GM18909 (cell line): ENCODE measurements at regions not wholly inside any gene's neighbourhood (a gene's known extent, or its start where the extent isn't known, plus 50 kb on each side); places are given as distances from the start of the nearest gene placed in this dataset.
"Not testable (repeated sequence)": the region's sequence is repeated elsewhere in the genome, so short reads cannot be mapped to it uniquely, and the experiment has no call there.

Source experiments
- ATAC-seq: cut with Tn5 transposase; IDR thresholded peaks from one replicate; pipeline ENCODE4 v1.9.1; 2021; ENCODE audit warnings: mild to moderate bottlenecking; ENCODE audit not compliant: unreplicated experiment, poor library complexity

- no peak for ATAC-seq
Measured at GRCh38 chr13:69649063-69649392, 458.6 kb upstream of the ATXN8OS start.

DNA sequence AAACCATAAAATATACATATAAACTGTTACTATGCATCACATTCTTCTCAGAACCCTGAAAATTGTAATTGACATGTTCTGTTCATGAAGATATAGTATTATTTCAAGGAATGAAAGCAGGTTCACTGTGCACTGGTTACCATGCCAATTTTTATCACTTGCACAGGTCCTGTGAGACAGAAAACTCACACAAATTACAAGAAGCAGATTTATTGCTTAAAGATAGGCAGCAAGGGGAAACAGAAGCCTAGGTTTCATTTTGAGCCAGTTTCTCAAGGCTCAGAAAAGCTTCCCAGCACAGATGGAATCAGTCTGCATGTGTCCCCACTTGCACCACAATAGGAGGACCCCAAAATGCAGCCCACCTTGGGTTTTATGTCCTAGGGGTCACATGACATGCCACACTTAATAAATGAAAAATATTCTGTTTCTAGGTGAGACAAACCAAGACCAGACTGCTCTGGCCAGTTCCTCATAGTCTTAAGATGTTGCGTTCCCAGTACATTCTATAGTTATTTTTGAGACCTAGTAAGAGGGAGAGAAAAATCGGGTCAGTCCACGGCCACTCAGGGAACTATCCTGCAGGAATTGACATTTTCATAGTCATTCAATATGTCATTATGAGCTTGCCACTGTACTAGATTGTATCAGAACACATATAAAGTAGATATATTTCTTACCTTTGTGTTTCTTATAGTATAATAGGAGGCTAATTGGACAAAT lies 459.1 kb upstream of the ATXN8OS start:
- ATAC-seq = no peak

GRCh38 chr13:69644447-69644846 lies 463.2 kb upstream of the ATXN8OS start:
- no peak for ATAC-seq

DNA sequence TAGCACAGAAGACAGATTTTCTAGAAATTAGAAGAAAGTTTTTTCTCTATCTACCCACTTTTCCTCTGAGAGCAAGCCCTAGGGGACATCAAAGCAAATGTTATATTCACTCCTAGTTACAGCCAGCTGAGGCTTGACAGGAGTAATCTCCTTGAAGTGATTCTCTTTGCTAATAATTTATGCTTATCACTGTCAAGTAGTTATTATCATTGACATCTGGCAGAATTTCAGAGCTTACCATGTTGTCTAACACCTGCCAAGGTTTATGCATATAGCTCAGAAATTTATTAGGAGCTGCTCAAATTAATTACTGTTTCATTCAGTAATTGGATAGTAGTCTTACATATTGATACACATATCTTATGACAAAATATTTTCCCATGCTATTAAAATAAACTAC lies 465.9 kb upstream of the ATXN8OS start:
- ATAC-seq = no peak

- ATAC-seq = no peak
Measured at GRCh38 chr13:69633044-69633443, 474.6 kb upstream of the ATXN8OS start.

GRCh38 chr13:69623973-69624372 lies 483.7 kb upstream of the ATXN8OS start:
- no peak for ATAC-seq

DNA sequence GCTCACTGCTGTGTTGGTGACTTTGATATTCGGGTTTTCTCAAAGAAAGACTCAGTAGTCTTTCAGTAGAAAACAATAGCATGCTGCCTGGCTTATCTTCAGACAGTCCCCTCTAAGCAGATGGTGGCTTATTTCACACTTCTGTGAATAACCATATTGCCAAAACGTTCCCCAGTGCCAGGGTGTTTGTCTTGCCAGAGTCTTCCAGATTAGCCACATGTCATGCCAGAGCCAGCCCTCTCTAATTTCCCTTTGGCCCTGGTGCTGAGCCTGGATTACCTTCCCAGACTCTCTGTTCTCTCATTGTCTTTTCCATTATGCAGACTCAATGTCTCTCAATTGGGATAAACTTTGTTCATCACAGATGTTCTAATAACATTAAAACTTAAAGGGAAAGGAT lies 488.0 kb upstream of the ATXN8OS start:
- ATAC-seq = no peak

DNA sequence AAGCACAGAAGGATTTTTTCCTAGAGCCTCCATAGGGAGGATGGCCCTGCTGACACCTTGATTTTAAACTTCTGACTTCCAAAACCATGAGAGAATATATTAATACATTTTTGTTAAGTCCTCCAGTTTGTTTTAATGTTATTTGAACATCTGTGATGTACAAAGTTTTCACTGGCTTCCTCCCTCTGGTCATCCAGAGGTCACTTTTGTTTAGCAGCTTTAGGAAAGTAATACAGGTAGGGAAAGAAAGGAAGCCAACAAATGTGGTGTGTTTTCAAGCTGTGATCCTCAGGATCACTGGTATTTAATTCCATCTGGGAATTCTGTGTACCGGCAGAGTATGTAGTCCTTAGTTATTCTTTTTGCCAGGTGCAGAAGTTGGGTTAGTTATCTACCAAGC lies 488.8 kb upstream of the ATXN8OS start:
- ATAC-seq = no peak

DNA sequence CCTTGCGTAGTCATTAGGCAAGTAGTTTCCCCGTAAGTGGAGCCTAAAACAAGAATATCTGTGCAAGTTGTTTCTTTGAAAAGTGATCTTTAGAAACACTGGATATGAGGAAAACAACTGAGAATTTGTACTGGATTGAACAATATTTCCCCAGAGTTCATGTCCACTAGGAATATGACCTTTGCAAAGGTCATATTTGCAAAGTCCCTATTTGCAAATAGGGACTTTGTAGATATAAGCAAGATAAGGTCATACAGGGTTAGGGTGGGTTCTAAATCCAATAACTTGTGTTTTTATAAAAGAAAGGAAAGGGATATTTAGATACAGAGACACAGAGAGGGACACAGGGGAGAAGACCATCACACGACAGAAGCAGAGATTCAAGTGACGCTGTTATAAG lies 489.2 kb upstream of the ATXN8OS start:
- ATAC-seq = no peak

GRCh38 chr13:69617587-69617986 lies 490.0 kb upstream of the ATXN8OS start:
- ATAC-seq = no peak

- no peak for ATAC-seq
Measured at GRCh38 chr13:69616396-69616795, 491.2 kb upstream of the ATXN8OS start.

GRCh38 chr13:69615055-69615454 lies 492.6 kb upstream of the ATXN8OS start:
- not testable (repeated sequence) for ATAC-seq

DNA sequence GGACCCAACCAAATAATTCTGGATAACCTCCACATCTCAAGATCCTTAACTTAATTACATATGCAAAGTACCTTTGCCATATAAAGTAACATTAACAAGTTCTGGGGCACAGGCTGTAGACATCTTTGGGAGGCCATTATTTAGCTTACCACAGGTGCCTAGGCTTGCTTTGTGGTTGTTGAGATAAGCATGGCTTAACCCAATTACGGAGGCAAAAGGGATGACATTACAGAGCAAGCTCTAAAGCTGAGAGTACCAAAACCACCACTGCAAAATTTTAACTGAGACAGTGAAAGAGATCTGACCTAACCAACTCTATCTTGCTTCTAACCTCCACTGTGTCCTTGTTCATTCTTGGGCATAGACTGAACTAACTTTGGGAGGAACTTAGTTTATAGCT lies 502.9 kb upstream of the ATXN8OS start:
- ATAC-seq = no peak

GRCh38 chr13:69603144-69603853 lies 504.3 kb upstream of the ATXN8OS start:
- ATAC-seq = no peak

- no peak for ATAC-seq
Measured at GRCh38 chr13:69601661-69602060, 506.0 kb upstream of the ATXN8OS start.

GRCh38 chr13:69600811-69601210 lies 506.8 kb upstream of the ATXN8OS start:
- no peak for ATAC-seq

DNA sequence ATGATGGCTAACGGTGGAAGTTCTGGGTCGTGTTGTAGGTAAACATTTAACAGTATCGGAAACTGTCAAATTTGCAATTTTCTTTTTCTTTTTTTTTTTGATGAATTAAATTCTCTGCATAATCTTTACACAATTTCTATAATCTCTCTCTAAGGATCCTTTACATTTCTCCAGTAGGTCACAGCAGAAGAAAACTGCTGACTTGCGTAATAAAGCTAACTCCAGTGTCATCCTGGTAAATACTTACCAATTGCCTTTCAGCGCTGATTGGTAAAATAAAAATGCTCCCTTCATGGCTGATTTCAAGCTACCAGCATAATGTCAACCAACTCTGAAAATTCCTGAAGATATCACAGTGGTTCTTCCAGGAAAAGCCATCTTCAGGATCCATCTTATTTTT lies 510.5 kb upstream of the ATXN8OS start:
- no peak for ATAC-seq

- no peak for ATAC-seq
Measured at GRCh38 chr13:69595181-69595580, 512.4 kb upstream of the ATXN8OS start.

- no peak for ATAC-seq
Measured at GRCh38 chr13:69591437-69591836, 516.2 kb upstream of the ATXN8OS start.

- no peak for ATAC-seq
Measured at GRCh38 chr13:69589531-69590235, 517.9 kb upstream of the ATXN8OS start.

DNA sequence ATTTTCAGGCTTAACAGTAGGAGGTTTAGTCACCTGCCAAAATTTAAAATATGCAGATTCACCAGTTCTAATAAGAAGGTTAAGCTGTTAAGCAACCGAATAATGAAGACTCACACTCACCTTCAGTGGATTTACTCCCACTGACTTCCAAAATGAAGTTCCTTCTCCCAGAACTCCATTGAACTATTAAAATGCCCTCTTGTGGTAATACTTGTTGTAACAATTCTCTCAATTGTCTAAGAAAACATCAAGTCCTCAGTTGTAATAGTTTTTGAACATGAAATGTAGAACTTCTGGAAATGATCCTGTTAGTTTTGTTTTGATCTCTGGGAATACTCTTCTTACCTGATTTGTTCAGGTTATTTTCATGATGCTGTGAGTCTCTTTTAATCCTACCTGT lies 522.0 kb upstream of the ATXN8OS start:
- no peak for ATAC-seq

DNA sequence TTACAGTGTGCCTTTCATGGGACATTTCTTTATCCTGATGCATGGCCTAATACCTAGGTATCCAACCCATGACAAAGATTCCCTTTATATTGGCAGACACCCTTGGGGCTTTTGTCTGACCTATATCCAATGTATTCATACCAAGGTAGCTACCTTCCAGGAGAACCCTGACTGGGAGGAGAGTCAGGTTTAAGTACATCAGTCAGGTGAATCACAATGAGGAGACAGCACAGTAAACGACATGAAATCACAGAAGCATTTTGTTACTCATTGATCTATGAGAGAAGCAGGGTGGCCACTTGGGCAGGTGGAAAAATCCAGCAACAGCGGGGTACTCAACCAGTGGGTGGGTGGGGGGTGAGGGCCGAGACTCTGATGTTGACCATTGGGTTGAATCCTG lies 527.4 kb upstream of the ATXN8OS start:
- no peak for ATAC-seq
